GM21423 (cell line): ENCODE measurements at regions not wholly inside any gene's neighbourhood (a gene's known extent, or its start where the extent isn't known, plus 50 kb on each side); places are given as distances from the start of the nearest gene placed in this dataset.

Experiments used
- ATAC-seq: cut with Tn5 transposase; IDR thresholded peaks from one replicate; pipeline ENCODE4 v1.9.1; 2021; ENCODE audit warnings: mild to moderate bottlenecking, moderate library complexity; ENCODE audit not compliant: unreplicated experiment

DNA sequence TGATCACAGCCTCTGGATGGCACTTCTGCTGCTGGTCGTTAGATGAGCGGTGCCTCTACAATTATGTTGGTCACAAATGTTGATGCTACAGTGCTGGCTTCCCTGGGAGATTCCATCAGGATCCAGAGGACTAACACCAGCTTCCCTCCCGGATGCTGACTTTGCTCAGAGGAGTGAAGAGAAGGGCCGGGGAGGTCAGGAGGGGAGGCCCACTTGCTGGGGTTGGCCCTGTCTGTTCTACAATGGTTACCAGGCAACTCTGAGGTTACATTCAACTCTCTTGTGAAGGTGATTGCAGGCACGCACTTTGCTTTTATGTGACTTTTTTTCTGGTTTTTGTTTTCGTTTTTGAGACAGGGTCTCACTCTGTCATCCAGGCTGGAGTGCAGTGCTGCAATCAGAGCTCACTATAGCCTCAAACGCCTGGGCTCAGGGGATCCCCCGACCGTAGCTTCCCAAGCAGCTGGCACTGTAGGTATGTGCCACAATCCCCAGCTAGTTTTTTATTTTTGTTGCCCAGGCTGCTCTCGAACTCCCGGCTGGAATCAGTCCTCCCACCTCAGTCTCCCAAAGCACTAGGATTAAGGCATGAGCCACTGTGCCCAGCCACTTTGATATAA lies 112.5 kb downstream of the ADSS2 start:
- no peak for ATAC-seq

DNA sequence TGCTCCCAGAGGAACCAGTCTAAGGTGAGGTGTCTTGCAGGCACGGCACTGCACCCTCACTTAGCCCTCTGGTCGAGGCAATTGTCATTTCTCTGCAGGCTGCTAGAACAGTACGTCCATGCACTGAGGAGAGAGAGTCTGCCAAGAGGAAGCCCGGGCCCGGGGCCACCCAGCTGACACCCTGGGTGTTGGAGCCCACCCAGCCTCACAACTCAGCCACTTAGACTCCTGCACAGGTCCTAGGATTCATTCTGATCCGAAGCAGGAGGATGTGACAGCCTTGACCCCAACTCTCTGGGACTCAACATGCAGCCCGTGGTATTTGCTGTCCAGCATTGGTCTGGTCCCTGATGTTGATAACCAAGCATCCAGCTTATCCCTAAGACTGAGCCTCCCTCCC lies 111.9 kb downstream of the ADSS2 start:
- ATAC-seq, result no peak

DNA sequence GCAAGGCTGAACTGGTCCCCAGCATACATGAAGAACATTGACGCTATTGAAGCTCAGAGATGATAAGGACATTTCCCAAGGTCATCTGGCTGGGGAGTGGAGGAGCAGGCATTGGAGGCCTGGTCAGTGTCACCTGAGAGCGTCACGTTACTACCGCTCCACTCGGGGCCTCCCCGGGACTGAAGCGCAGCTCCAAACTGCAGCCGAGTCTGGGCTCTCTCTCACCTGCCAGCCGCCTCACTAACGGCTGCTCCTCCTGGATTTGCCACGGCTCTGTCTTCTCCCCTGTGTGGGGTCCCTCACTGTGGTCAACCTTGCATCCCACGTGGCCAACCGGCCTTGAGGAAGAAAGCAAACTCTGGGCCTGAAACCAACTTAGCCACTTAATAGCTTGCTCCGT lies 111.3 kb downstream of the ADSS2 start:
- no peak for ATAC-seq

DNA sequence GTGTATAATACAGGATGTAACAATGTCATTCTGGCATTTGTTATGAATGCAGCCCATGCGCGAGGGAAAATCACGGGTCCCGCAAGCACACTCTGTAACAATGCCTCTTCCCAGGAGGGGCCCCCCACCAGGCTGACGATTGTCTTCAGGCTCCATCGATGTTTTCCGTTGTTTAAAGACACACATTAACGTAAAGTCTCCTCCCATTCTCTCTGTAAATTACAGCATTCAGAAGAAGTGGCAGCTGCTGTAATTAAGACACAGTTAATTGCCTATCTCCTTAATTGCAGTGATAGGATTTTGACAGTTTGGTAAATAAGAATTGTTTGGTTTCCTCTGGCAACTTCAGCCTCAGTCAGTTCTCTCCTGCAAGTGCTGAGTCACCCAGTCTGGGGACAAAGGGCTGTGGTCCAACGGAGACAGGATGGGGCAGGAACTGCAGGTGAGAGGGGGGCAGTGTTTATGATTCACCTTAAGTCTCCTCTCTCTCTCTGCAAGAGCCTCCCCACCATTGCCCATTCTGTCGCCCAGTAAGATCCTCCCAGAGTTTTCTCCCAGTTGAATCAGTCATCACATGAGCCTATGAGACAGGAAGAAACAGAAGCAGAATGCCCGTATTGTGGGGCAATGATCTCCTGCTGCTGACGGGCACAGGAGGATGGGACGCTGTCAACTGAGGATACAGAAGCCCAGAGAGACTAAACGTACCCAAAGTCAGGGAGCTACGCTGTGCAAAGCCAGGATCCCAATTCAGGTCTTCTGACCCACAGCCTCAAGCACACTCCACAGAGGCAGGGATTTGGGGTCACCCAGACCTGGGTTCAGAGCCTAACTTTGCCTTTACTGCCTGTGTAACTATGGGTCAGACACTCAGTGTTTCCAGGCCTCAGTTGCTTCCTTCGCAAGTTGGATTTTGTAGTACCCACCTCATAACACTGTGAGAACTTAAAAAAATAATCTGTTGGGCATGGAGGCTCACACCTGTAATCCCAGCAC lies 110.0 kb downstream of the ADSS2 start:
- ATAC-seq, result no peak

DNA sequence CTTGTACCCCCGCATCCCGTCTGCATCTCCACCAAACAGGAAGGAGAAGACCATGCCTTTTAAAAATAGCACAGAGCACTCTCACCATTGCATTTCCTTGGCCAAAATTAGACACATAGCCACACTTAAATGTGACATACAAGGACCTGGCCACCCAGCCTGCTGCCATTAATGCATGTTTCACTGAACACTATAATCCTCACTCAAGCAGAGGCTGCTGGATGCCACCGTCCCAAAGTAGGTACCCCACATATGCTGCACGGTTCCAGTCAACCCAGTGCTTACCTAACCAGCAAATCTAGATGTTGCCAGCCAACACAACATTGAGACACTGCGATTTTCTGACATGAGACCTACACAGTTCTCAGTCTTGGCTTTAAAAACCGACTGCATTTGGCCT lies 107.7 kb downstream of the ADSS2 start:
- no peak for ATAC-seq

DNA sequence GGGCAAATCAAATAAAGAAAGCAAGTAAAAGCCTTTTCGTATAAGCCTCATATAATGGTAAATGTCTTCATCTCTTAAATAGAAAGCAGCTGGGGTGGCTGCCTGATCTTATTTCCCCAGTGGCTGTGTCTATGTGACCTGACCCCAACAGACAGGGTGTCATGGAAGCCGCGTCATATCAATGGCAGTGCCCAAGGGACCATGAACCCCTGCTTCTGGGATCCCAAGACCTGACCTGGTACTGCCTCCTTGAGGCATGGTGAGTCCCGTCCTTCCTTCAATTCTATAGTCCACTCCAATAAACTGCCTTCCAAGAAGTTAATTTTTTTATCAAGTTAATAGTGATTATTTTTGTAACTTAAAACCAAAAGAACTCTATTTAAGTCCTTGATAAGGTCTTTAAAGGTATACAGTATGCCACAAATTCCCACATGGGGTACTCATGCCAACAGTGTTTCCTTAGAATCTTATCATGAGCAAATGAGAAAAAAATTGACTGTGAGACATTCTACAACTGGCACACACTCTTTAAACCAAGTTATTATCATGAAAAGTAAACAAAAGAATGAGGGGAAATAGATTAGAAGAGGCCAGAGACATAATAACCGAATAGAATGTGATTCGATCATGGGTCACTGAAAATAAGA lies 104.6 kb downstream of the ADSS2 start:
- no peak for ATAC-seq

DNA sequence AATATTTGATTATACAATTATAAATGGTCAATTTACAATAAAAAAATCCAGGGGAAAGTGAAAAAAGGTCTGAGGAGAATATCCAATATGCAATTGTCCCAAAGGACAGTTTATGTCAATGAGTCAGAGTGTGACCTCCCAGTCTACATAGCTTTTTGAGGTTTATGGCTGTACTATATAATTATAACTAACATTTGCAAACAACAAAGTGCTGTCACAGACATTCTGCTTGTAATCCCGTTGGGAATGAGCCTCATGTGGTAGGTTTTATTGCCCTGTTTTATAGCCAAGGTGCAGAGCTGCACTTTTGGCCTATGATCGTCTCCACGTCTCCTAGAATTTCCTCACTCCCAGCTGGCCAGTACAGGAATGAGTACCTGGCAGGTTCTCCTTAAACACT lies 103.8 kb downstream of the ADSS2 start:
- no peak for ATAC-seq

DNA sequence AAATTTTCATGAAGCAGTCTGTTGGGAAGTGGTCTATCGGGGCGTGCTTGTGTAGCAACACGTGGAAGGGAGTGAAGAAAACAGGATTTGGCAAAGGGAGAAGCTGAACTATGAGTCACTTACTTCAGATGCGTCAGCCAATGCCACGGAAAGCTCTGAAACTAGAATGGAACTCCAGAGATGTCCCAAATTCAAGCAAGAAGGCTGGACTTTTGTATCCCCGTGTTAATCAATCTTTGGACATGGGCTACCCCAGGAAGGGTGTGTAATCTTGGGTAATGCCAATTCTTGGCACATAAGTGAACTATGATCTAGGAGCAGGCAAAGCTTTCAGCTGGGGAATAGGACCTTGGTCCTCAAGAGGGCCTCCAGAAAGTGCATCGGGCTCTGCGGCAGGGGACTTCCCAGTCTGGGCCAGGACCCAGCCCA lies 102.6 kb downstream of the ADSS2 start:
- no peak for ATAC-seq

DNA sequence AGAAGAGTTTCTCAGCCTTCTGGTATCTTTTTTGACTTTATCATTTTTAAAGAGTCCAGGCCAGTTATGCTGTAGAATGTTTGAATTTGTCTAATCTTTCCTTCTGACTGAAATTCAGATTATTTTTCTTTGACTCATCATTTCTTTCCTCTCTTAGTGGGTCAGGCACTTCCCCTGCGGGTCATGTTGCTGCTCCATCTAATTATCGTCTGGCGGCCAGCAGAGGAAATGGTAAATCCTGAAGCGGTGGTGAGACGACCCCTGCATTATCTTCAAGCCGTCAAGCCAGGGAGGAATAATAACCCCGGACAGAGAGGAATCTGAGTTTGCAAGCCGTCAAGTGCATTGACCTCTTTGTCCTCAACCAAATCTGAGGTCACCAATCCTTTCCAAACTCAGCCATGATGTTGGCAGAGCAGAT lies 102.1 kb downstream of the ADSS2 start:
- ATAC-seq, result no peak

DNA sequence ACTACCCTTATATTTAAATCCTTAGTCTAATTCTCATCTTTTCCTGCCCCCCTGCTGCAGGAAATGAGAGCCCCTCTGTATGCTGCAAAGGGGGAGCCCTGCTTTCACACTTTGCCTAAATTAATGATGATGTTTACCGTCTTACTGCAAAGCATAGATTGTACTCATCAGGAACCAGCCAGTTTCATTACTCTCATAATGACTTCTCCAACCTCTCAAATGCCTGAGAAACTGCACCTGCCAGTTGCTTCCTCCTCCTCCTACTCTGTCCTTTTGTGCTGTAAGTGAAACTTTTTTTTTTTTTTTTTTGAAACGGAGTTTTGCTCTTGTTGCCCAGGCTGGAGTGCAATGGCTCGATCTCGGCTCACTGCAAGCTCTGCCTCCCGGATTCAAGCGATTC lies 101.7 kb downstream of the ADSS2 start:
- peak; percentile 66 for ATAC-seq

DNA sequence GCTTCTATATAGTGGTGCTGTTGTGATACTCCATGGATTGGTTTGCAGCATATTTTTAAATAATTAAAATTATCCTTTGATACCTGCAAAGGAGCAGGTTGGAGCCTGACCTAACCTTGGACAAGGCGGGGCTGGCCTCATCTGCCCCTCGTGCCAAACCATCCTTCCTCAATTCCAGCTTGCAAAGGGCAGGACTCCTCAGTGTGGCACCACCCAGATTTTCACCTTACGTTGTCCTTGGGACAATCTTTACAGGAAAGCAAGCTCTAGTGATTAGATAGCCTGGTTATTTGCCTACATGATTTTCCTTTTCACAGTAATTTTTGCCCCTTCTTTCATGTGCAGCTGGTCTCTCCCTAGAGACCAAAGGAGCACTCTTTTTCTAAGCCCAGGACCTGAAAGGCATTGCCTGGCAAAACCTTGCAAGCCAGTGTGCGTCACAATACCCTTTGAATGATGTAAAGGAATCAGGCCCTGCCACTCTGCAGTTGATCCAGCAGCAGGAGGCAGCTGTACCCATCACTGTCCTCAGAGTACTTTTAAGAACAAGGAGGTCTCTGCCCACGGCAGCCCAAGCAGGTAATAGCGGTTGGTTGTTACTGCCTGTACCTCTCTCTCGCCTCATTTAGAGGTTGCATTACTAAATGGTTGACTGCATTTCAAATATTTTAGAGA lies 99.4 kb downstream of the ADSS2 start:
- ATAC-seq, result no peak

DNA sequence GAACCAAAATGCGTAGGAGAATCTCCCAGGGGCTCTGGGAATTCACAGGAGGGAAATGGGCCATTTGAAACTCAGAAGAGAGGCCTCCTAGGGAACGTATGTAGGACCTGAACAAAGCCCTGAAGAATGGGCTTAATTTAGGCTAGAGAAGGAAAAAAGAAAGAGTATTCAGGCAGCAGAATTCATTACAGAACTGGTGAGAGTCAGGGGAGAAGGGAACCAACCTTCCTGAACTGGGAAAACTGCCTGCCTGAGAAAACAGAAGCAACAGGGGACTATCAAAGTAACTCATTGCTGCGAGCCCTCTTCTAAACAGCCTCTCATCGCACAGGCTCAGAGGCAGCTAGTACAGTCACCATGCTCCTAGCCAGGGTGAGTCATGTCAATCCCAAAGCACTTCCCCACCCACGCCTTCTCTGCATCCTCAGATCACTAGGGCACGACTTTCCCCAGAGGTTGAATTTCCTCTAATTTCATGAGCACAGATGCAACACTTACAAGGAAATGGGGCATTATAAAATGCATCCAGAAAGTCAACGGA lies 98.1 kb downstream of the ADSS2 start:
- peak; percentile 75 for ATAC-seq

DNA sequence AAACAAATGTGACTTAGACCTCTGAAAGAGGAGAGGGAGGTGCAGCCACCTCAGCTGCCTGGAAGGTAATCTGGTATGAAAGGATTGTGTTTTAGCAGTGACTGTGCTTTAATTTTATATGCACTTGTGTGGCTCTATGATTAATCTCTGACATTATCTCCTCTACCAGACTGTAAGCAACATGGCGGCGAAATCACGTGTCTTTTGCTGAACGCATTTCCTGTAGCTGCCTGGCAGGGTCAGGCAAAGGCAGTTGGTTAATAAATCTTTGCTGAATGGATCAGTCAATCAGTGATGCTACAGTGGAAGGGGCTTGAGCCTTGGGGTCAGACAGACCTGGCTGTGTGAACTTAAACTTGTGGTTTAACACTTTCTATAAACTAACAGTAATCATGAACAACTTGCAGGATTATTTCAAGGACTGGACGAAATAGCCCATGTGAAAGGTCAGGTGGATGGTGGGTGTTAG lies 96.9 kb downstream of the ADSS2 start:
- no peak for ATAC-seq

DNA sequence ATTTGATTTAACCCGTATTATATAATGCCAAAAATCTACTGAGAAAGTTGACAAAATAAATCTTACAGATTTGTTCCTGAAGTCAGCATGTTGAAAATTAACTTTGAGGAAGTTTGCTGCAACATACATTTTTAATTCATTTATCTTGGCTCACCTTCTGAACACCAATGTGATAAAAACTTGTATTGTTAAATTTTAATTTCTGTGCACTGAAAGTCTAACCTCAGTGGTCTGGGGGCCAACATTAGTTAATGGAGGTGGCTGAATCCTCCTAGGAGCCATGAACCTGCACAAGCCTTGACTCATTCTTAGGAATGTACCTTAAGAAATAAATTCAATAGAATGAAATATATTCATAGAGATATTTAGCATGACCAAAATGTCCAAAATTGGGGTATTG lies 95.3 kb downstream of the ADSS2 start:
- ATAC-seq, result no peak
